IMR-90 (cell line): ENCODE measurements at regions not wholly inside any gene's neighbourhood (a gene's known extent, or its start where the extent isn't known, plus 50 kb on each side); places are given as distances from the start of the nearest gene placed in this dataset.

Experiments used
- ATAC-seq: fragments of 200-7000 bp; cut with Tn5 transposase; 2 replicates; pipeline ENCODE4 v1.9.1; 2020; ENCODE audit warnings: low read depth, mild to moderate bottlenecking, moderate library complexity
- BruUV-seq: library from RNA; stranded (reverse); fragments of 400-500 nt; replicated peaks from 2 replicates; lab custom pipeline; 2021; lab: Mats Ljungman, UMichigan
- CTCF ChIA-PET: fragments of 300-600 bp; formaldehyde crosslinking; extraction: SDS; loops from one replicate; lab custom pipeline; 2021; ENCODE audit warnings: antibody characterized with exemption; lab: Yijun Ruan, JAX
- POLR2A ChIA-PET: fragments of 300-600 bp; sonication (Branson Sonifier 250); formaldehyde crosslinking; loops from one replicate; lab custom pipeline; 2022; ENCODE audit warnings: antibody characterized with exemption; ENCODE audit not compliant: unreplicated experiment; lab: Charles Lee
- DNase-seq: peaks from one replicate; pipeline ENCODE4 v3.0.0; 2013
- H2AFZ ChIP-seq: replicated peaks from 2 replicates; pipeline ENCODE3; 2013; ENCODE audit warnings: low read length, mild to moderate bottlenecking; ENCODE audit not compliant: poor library complexity
- H2AK5ac ChIP-seq: 2 replicates; pipeline ENCODE4 v1.6.1; 2013; ENCODE audit warnings: low read depth, low read length, inconsistent platforms
- H2AK9ac ChIP-seq: replicated peaks from 2 replicates; pipeline ENCODE3; 2013; ENCODE audit warnings: mild to moderate bottlenecking, low read depth, low read length, moderate library complexity; ENCODE audit not compliant: poor library complexity
- H2BK120ac ChIP-seq: 2 replicates; pipeline ENCODE4 v1.6.1; 2013; ENCODE audit warnings: low read depth, low read length, inconsistent platforms
- H2BK15ac ChIP-seq: 3 replicates; pipeline ENCODE4 v1.6.1; 2013; ENCODE audit warnings: low read depth, low read length, inconsistent platforms
- H2BK20ac ChIP-seq: 2 replicates; pipeline ENCODE4 v1.6.1; 2013; ENCODE audit warnings: low read depth, mild to moderate bottlenecking, inconsistent platforms, low read length, moderate library complexity
- H2BK5ac ChIP-seq: 2 replicates; pipeline ENCODE4 v1.6.1; 2013; ENCODE audit warnings: mild to moderate bottlenecking, low read depth, low read length, inconsistent platforms; ENCODE audit not compliant: poor library complexity, severe bottlenecking
- H3K14ac ChIP-seq: replicated peaks from 2 replicates; pipeline ENCODE4 v1.6.1; 2013; ENCODE audit warnings: low read depth, low read length, inconsistent platforms
- H3K18ac ChIP-seq: 2 replicates; pipeline ENCODE4 v1.6.1; 2013; ENCODE audit warnings: low read depth, low read length, control low read depth
- H3K23ac ChIP-seq: 2 replicates; pipeline ENCODE4 v1.6.1; 2013; ENCODE audit warnings: low read depth, low read length, inconsistent platforms
- H3K27ac ChIP-seq: 2 replicates; pipeline ENCODE4 v1.5.1; 2013; ENCODE audit warnings: mild to moderate bottlenecking, control low read depth, low read length; ENCODE audit not compliant: insufficient read depth
- H3K27me3 ChIP-seq: 2 replicates; pipeline ENCODE4 v1.6.1; 2013; ENCODE audit warnings: low read length; ENCODE audit not compliant: control insufficient read depth, insufficient read depth
- H3K36me3 ChIP-seq: 2 replicates; pipeline ENCODE4 v1.6.1; 2013; ENCODE audit warnings: low read length, mixed read lengths; ENCODE audit not compliant: control insufficient read depth, insufficient read depth
- H3K4ac ChIP-seq: 2 replicates; pipeline ENCODE4 v1.6.1; 2013; ENCODE audit warnings: low read depth, low read length, inconsistent platforms
- H3K4me1 ChIP-seq: 2 replicates; pipeline ENCODE4 v1.6.1; 2013; ENCODE audit warnings: low read length, mixed read lengths; ENCODE audit not compliant: control insufficient read depth, insufficient read depth
- H3K4me2 ChIP-seq: 2 replicates; pipeline ENCODE4 v1.6.1; 2013; ENCODE audit warnings: low read depth, mild to moderate bottlenecking, control low read depth, low read length, moderate library complexity
- H3K4me3 ChIP-seq: 2 replicates; pipeline ENCODE4 v1.5.1; 2013; ENCODE audit warnings: low read depth, mild to moderate bottlenecking, control low read depth, low read length, moderate library complexity; ENCODE audit not compliant: insufficient read depth
- H3K56ac ChIP-seq: 2 replicates; pipeline ENCODE4 v1.6.1; 2013; ENCODE audit warnings: low read length, inconsistent platforms; ENCODE audit not compliant: insufficient read depth; ENCODE audit errors: extremely low read depth
- H3K79me1 ChIP-seq, 2 experiments: 2 replicates each; pipeline ENCODE4 v1.6.1; 2013; ENCODE audit warnings: low read length in 2 of 2, inconsistent platforms in 1 of 2, low read depth in 1 of 2
- H3K9ac ChIP-seq: 2 replicates; pipeline ENCODE4 v1.6.1; 2013; ENCODE audit warnings: low read depth, low read length, control low read depth
- H3K9me1 ChIP-seq: 2 replicates; pipeline ENCODE4 v1.6.1; 2013; ENCODE audit warnings: low read length, inconsistent platforms; ENCODE audit not compliant: insufficient read depth
- H3K9me3 ChIP-seq: 2 replicates; pipeline ENCODE4 v1.6.1; 2013; ENCODE audit warnings: low read length; ENCODE audit not compliant: control insufficient read depth, insufficient read depth
- H4K20me1 ChIP-seq: 2 replicates; pipeline ENCODE4 v1.6.1; 2013; ENCODE audit warnings: low read length, inconsistent platforms; ENCODE audit not compliant: insufficient read depth
- H4K5ac ChIP-seq: 2 replicates; pipeline ENCODE4 v1.6.1; 2013; ENCODE audit warnings: mild to moderate bottlenecking, low read depth, low read length, control low read depth
- H4K8ac ChIP-seq, 2 experiments: 2 replicates each; pipeline ENCODE4 v1.6.1; 2013; ENCODE audit warnings: low read depth in 2 of 2, low read length in 2 of 2, control low read depth in 1 of 2, inconsistent platforms in 1 of 2
- H4K91ac ChIP-seq: 2 replicates; pipeline ENCODE4 v1.6.1; 2013; ENCODE audit warnings: low read depth, low read length, inconsistent platforms; ENCODE audit not compliant: insufficient read depth
- BHLHE40 ChIP-seq: fragments of 150-350 bp; IDR thresholded peaks from 2 replicates; pipeline ENCODE4 v1.6.1; 2016; ENCODE audit warnings: mild to moderate bottlenecking, low read depth, low read length
- CEBPB ChIP-seq: IDR thresholded peaks from 2 replicates; pipeline ENCODE4 v1.6.1; 2012; ENCODE audit warnings: low read depth, low read length, improper control_type of control experiment
- MAZ ChIP-seq: IDR thresholded peaks from 2 replicates; pipeline ENCODE4 v1.6.1; 2012; ENCODE audit warnings: low read depth, mild to moderate bottlenecking, low read length, improper control_type of control experiment, moderate library complexity, borderline replicate concordance
- MXI1 ChIP-seq: IDR thresholded peaks from 2 replicates; pipeline ENCODE4 v1.6.1; 2012; ENCODE audit warnings: low read depth, mild to moderate bottlenecking, low read length, moderate library complexity, borderline replicate concordance
- NFE2L2 ChIP-seq: fragments of 150-350 bp; IDR thresholded peaks from 2 replicates; pipeline ENCODE4 v1.6.1; 2016; ENCODE audit warnings: low read depth, mild to moderate bottlenecking, low read length
- POLR2A ChIP-seq: IDR thresholded peaks from 2 replicates; pipeline ENCODE4 v1.6.1; 2012; ENCODE audit warnings: mild to moderate bottlenecking, low read depth, low read length
- RAD21 ChIP-seq: IDR thresholded peaks from 2 replicates; pipeline ENCODE4 v1.6.1; 2012; ENCODE audit warnings: low read length, improper control_type of control experiment
- RCOR1 ChIP-seq: IDR thresholded peaks from 2 replicates; pipeline ENCODE4 v1.6.1; 2012; ENCODE audit warnings: mild to moderate bottlenecking, low read length, improper control_type of control experiment; ENCODE audit not compliant: insufficient replicate concordance
- RFX5 ChIP-seq: IDR thresholded peaks from 2 replicates; pipeline ENCODE4 v1.8.0; 2012; ENCODE audit warnings: low read depth, mild to moderate bottlenecking, low read length, moderate library complexity
- SMC3 ChIP-seq: fragments of 150-350 bp; IDR thresholded peaks from 2 replicates; pipeline ENCODE4 v1.6.1; 2016; ENCODE audit warnings: low read depth, mild to moderate bottlenecking, antibody characterized with exemption, low read length, moderate library complexity
- USF2 ChIP-seq: fragments of 150-350 bp; IDR thresholded peaks from 2 replicates; pipeline ENCODE4 v1.6.1; 2017; ENCODE audit warnings: mild to moderate bottlenecking, antibody characterized with exemption, low read length, low read depth
- dilution Hi-C: fragments of 300-500 bp; cut with HindIII; formaldehyde crosslinking; loops from one replicate; pipeline ENCODE4 v1.14.3; 2018; ENCODE audit warnings: low sequenced_read_pairs; ENCODE audit not compliant: unreplicated experiment
- in situ Hi-C: fragments of 300-500 bp; cut with MboI; formaldehyde crosslinking; loops from 3 replicates; pipeline ENCODE4 v1.14.3; 2019; ENCODE audit warnings: low sequenced_read_pairs, inconsistent platforms, mixed read lengths
- intact Hi-C: fragments of 100-400 bp; cut with micrococcal nuclease; formaldehyde crosslinking; loops from 2 replicates; pipeline ENCODE4 v1.10.0; 2022
- TF ChIP-seq, protein P1 (sequence below): fragments of 150-350 bp; IDR thresholded peaks from 2 replicates; pipeline ENCODE4 v1.6.1; 2016; ENCODE audit warnings: low read depth, mild to moderate bottlenecking, low read length, moderate library complexity, borderline replicate concordance

DNA sequence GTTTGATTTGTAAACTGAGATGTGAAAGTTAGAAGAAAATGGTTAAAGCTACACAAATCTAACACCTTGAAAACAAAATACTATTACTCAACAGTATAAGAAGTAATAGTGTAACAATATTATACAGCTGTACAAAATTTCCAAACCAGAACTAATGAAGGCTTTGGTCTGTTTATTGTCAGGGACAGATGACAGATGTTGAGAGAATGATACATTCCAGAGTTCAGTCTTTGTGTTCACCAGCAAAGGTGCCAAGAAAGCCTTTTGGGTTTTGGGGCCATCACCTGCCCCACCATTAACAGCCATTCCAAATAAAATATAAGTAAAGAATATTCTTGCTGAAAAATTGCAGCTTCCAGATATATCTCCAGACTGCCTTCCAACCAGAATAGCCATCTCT, 439.3 kb downstream of the PCDH20 start:
- Histone ChIP-seq H2BK15ac (no peak overlapping the region), H2BK5ac (no peak overlapping the region), H4K8ac (no peak overlapping the region), H3K23ac (no peak overlapping the region), H3K27me3 (no peaks in the 10 kb centered on the region), H3K56ac (no peak overlapping the region), H3K9ac (no peak overlapping the region), H3K4ac (no peak overlapping the region), H2AFZ (no peak overlapping the region), H3K4me3 (no peak overlapping the region), H2BK120ac (no peak overlapping the region), H4K5ac (no peak overlapping the region), H3K14ac (no peak overlapping the region), H3K36me3 (no peaks in the 10 kb centered on the region), H2AK5ac (no peak overlapping the region), H2AK9ac (no peak overlapping the region), H3K27ac (no peak overlapping the region), H3K9me1 (no peaks in the 10 kb centered on the region), H3K18ac (no peak overlapping the region), H4K20me1 (no peaks in the 10 kb centered on the region), H3K79me1 (no peaks in the 10 kb centered on the region), H4K91ac (no peak overlapping the region), H3K9me3 (peaks cover 8% of the 10 kb centered on the region), H2BK20ac (no peak overlapping the region), H3K4me2 (no peak overlapping the region), H3K4me1 (no peaks in the 10 kb centered on the region)
- ATAC-seq (no peak), DNase-seq (no peak)
- TF ChIP-seq NFE2L2 (no peak), BHLHE40 (no peak), CEBPB (no peak), RFX5 (no peak), POLR2A (no peak), MXI1 (no peak), RAD21 (no peak), MAZ (no peak), SMC3 (no peak), USF2 (no peak), RCOR1 (no peak)
- TF ChIP-seq, protein P1, sequence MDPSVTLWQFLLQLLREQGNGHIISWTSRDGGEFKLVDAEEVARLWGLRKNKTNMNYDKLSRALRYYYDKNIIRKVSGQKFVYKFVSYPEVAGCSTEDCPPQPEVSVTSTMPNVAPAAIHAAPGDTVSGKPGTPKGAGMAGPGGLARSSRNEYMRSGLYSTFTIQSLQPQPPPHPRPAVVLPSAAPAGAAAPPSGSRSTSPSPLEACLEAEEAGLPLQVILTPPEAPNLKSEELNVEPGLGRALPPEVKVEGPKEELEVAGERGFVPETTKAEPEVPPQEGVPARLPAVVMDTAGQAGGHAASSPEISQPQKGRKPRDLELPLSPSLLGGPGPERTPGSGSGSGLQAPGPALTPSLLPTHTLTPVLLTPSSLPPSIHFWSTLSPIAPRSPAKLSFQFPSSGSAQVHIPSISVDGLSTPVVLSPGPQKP = no peak
- in situ Hi-C loops (no loop called here), dilution Hi-C loops (no loop called here), intact Hi-C loops (no loop called here)
- CTCF ChIA-PET = no interaction called here
- POLR2A ChIA-PET = no interaction called here
- no TSS peak for BruUV-seq
